Esophagus (tissue), 2 donors: ENCODE measurements at regions not wholly inside any gene's neighbourhood (a gene's known extent, or its start where the extent isn't known, plus 50 kb on each side); places are given as distances from the start of the nearest gene placed in this dataset.

Experiments
- H3K27ac ChIP-seq, 2 donors: one replicate each; pipeline ENCODE4 v1.5.1; 2013; ENCODE audit warnings: low read depth in 2 of 2, mild to moderate bottlenecking in 2 of 2, inconsistent platforms in 1 of 2, low read length in 1 of 2, moderate library complexity in 1 of 2
- H3K27me3 ChIP-seq, 2 donors: one replicate each; pipeline ENCODE4 v1.6.1; 2013; ENCODE audit warnings: low read length in 2 of 2, control low read depth in 1 of 2, mild to moderate bottlenecking in 1 of 2; ENCODE audit not compliant: insufficient read depth in 2 of 2, control insufficient read depth in 1 of 2
- H3K36me3 ChIP-seq, 2 donors: one replicate each; pipeline ENCODE4 v1.6.1; 2013; ENCODE audit warnings: low read length in 1 of 2; ENCODE audit not compliant: control insufficient read depth in 2 of 2, insufficient read depth in 2 of 2
- H3K4me1 ChIP-seq, 2 donors: one replicate each; pipeline ENCODE4 v1.6.1; 2013; ENCODE audit warnings: low read length in 1 of 2; ENCODE audit not compliant: control insufficient read depth in 2 of 2, insufficient read depth in 2 of 2
- H3K4me3 ChIP-seq, 2 donors: one replicate each; pipeline ENCODE4 v1.5.1; 2013; ENCODE audit warnings: low read length in 2 of 2, mild to moderate bottlenecking in 2 of 2, low read depth in 1 of 2, moderate library complexity in 1 of 2
- H3K9me3 ChIP-seq, 2 donors: one replicate each; pipeline ENCODE4 v1.6.1; 2013; ENCODE audit warnings: mild to moderate bottlenecking in 2 of 2, low read depth in 1 of 2, low read length in 1 of 2, moderate library complexity in 1 of 2; ENCODE audit not compliant: control insufficient read depth in 2 of 2, insufficient read depth in 1 of 2
- WGBS, 2 donors: extraction: QIAGEN DNeasy Blood & Tissue Kit; methylation state at CpG; one replicate each; pipeline ENCODE4 v1.1.7; 2013; 5-methylcytosine and 5-hydroxymethylcytosine counted together
- donor health status: healthy with polysubstance abuse.
- donor health status: Bipolar disorder and iron deficiency.

DNA sequence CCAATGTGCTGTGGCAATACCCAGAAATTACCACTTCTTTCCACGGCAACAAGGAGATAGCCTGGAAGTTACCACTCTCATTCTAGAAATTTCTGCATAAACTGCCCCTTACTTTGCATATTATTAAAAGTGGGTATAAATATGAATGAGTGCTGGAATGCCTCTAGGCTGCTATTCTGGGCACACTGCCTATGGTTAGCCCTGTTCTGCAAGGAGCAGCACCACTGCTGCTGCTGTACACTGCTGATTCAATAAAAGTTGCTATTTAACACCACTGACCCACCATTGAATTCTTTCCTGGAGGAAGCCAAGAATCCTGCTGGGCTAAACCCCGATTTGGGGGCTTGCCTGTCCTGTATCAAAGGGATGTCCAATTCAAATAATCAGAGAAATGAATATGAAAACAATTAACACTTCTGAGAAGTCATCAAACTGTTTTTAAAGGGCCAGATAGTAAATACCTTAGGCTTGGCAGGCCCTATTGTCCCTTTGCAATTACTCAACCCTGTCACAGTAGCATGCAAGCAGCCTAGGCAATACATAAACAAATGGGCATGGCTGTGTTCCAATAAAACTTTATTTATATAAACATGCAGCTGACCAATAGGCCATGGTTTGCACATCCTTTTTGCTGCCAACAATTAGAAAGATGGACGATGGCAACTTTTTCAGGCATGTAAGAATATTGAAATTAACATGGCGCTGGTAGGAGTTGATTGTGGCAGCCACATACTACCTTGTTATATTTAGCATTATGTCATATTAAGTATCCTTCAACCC, 369.4 kb upstream of the B3GALT2 start:
- Histone ChIP-seq H3K36me3 (no peaks in the 10 kb centered on the region), H3K27ac (no peak overlapping the region), H3K27me3 (no peaks in the 10 kb centered on the region), H3K4me3 (no peak overlapping the region), H3K4me1 (no peaks in the 10 kb centered on the region), H3K9me3 (no peaks in the 10 kb centered on the region)
- WGBS, 2 donors = 79 to 80% methylated on average over 4 of the region's 4 CpGs

GRCh38 chr1:193553564-193553963, 367.2 kb upstream of the B3GALT2 start:
- no peaks in the 10 kb centered on the region for H3K36me3 ChIP-seq
- no peaks in the 10 kb centered on the region for H3K9me3 ChIP-seq
- no peaks in the 10 kb centered on the region for H3K4me1 ChIP-seq
- no peak overlapping the region for H3K27ac ChIP-seq
- no peaks in the 10 kb centered on the region for H3K27me3 ChIP-seq
- 84 to 87% methylated on average over 2 of the region's 2 CpGs for WGBS, 2 donors
- no peak overlapping the region for H3K4me3 ChIP-seq

- Histone ChIP-seq H3K9me3 (no peaks in the 10 kb centered on the region), H3K27ac (no peak overlapping the region), H3K4me1 (no peaks in the 10 kb centered on the region), H3K4me3 (no peak overlapping the region), H3K36me3 (no peaks in the 10 kb centered on the region), H3K27me3 (no peaks in the 10 kb centered on the region)
- WGBS, 2 donors = 93 to 96% methylated on average over 4 of the region's 4 CpGs
Measured at GRCh38 chr1:193552274-193552673, 365.9 kb upstream of the B3GALT2 start.

- Histone ChIP-seq H3K4me3 (no peak overlapping the region), H3K36me3 (no peaks in the 10 kb centered on the region), H3K27me3 (no peaks in the 10 kb centered on the region), H3K27ac (no peak overlapping the region), H3K4me1 (no peaks in the 10 kb centered on the region), H3K9me3 (no peaks in the 10 kb centered on the region)
- 74 to 90% methylated on average over 1 of the region's 1 CpG for WGBS, 2 donors
Measured at GRCh38 chr1:193549081-193549480, 362.7 kb upstream of the B3GALT2 start.

DNA sequence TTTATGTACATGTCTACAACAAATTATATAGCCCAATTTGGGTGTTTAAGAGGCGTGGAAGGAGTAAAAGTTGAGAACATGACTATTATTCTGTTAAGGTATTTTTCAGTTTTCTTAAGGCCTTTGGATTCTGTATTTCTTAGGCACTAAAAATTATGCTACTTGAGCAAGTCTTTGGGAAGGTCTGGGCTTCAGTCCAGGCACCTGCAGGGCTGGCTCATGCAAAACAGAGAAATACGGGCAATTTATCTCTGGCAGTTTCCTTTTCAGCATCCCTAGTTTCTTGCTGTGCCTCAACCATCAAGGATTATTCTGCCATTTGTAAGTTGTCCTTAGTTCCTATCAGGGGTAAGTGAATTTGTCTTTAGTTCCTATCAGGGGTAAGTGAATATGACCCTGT, 358.8 kb upstream of the B3GALT2 start:
- Histone ChIP-seq H3K9me3 (no peaks in the 10 kb centered on the region), H3K27ac (no peak overlapping the region), H3K4me1 (no peaks in the 10 kb centered on the region), H3K4me3 (no peak overlapping the region), H3K36me3 (no peaks in the 10 kb centered on the region), H3K27me3 (no peaks in the 10 kb centered on the region)
- 65 to 73% methylated on average over 2 of the region's 2 CpGs for WGBS, 2 donors

DNA sequence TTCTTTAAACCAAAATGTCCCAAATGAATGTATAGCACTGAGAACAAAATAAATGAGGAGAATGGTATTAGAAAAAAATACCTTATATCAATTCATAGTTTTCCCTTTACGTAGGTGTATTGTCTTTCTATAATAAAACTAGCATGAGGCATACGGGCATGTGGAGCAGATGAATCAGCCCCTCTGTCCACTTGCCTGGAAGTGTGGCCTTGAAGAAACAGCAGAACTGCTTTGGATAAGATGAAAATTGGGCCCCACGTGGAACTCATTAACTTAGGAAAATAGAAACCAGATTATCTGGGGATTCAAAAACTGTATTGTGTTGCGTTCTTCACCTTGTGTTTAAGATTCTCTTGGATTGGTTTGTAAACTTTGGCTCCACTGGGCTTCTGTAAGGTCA, 356.8 kb upstream of the B3GALT2 start:
- Histone ChIP-seq H3K9me3 (no peaks in the 10 kb centered on the region), H3K27me3 (no peaks in the 10 kb centered on the region), H3K27ac (no peak overlapping the region), H3K36me3 (no peaks in the 10 kb centered on the region), H3K4me3 (no peak overlapping the region), H3K4me1 (no peaks in the 10 kb centered on the region)
- WGBS, 2 donors = 82 to 87% methylated on average over 4 of the region's 4 CpGs

GRCh38 chr1:193542690-193543089, 356.3 kb upstream of the B3GALT2 start:
- no peak overlapping the region for H3K27ac ChIP-seq
- H3K4me3 ChIP-seq = no peak overlapping the region
- no peaks in the 10 kb centered on the region for H3K27me3 ChIP-seq
- H3K4me1 ChIP-seq = no peaks in the 10 kb centered on the region
- H3K9me3 ChIP-seq = no peaks in the 10 kb centered on the region
- H3K36me3 ChIP-seq = no peaks in the 10 kb centered on the region
- 16 to 26% methylated on average over 1 of the region's 1 CpG for WGBS, 2 donors

- H3K27me3 ChIP-seq = no peaks in the 10 kb centered on the region
- H3K27ac ChIP-seq = no peak overlapping the region
- no peaks in the 10 kb centered on the region for H3K9me3 ChIP-seq
- H3K4me1 ChIP-seq = no peaks in the 10 kb centered on the region
- no peaks in the 10 kb centered on the region for H3K36me3 ChIP-seq
- H3K4me3 ChIP-seq = no peak overlapping the region
Measured at GRCh38 chr1:193540511-193540910, 354.1 kb upstream of the B3GALT2 start.

- Histone ChIP-seq H3K4me3 (no peak overlapping the region), H3K4me1 (no peaks in the 10 kb centered on the region), H3K27ac (peak overlapping the region in 1 of 2 donors; percentile 13), H3K27me3 (no peaks in the 10 kb centered on the region), H3K36me3 (no peaks in the 10 kb centered on the region), H3K9me3 (no peaks in the 10 kb centered on the region)
- WGBS, 2 donors = 74 to 78% methylated on average over 7 of the region's 7 CpGs
Measured at GRCh38 chr1:193539731-193540459, 353.5 kb upstream of the B3GALT2 start.

GRCh38 chr1:193538680-193539079, 352.3 kb upstream of the B3GALT2 start:
- Histone ChIP-seq H3K36me3 (no peaks in the 10 kb centered on the region), H3K27me3 (no peaks in the 10 kb centered on the region), H3K9me3 (no peaks in the 10 kb centered on the region), H3K4me1 (no peaks in the 10 kb centered on the region), H3K4me3 (no peak overlapping the region), H3K27ac (no peak overlapping the region)
- WGBS, 2 donors = 85 to 90% methylated on average over 6 of the region's 6 CpGs
